NCI-H82 treated with DMSO at 0.1 percent for 48 hours (cell line): ENCODE measurements at regions not wholly inside any gene's neighbourhood (a gene's known extent, or its start where the extent isn't known, plus 50 kb on each side); places are given as distances from the start of the nearest gene placed in this dataset.
"Not testable (repeated sequence)": the region's sequence is repeated elsewhere in the genome, so short reads cannot be mapped to it uniquely, and the experiment has no call there.

Experiments used
- DNase-seq: peaks from one replicate; lab custom pipeline; 2025; ENCODE audit not compliant: unreplicated experiment; lab: John Stamatoyannopoulos, UW

DNA sequence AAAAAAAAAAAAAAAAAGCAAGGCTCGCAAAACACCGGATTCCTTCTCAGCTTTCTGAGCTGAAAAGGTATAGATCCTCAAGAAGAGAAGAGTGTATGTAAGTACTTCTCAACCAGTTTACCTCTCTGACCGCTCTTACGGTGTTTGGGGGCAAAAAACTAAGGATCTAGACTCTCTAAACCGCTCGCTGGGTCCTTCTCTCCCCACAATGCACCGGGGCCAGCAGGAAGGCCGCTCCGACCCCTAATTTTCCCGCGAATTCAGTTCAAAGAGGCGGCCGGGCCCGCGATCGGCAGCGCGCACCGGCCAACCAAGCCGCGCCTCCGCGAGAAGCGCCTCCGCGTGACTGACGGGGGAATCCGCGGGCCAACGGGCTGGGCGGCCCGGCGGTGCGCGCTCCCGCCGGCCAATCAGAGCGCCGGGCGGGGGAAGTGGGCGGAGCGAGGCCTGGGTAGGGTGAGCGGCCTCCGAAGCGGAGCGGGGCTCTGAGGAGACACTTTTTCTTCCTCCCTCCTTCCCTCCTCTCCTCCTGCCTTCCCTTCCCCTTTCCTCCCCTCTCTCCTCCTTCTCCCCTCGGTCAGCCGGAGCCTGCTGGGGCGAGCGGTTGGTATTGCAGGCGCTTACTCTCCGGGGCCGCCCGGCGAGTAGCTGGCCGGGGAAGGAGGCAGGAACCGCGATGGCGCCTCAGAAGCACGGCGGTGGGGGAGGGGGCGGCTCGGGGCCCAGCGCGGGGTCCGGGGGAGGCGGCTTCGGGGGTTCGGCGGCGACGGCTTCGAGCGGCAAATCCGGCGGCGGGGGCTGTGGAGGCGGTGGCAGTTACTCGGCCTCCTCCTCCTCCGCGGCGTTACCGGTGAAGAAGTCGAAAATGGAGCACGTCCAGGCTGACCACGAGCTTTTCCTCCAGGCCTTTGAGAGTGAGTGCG lies 93.0 kb downstream of the CRLF3 start:
- DNase-seq, result peak; percentile 76

DNA sequence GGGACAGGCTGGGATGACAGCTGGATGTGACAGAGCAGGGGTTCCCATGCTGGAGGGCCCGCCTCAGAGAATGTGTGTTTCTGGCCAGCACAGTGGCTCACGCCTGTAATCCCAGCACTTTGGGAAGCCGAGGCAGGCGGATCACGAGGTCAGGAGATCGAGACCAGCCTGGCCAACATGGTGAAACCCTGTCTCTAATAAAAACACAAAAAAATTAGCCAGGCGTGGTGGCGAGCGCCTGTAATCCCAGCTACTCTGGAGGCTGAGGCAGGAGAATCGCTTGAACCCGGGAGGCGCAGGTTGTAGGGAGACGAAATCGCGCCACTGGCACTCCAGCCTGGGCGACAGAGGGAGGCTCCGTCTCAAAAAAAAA lies 93.7 kb downstream of the CRLF3 start:
- not testable (repeated sequence) for DNase-seq

DNA sequence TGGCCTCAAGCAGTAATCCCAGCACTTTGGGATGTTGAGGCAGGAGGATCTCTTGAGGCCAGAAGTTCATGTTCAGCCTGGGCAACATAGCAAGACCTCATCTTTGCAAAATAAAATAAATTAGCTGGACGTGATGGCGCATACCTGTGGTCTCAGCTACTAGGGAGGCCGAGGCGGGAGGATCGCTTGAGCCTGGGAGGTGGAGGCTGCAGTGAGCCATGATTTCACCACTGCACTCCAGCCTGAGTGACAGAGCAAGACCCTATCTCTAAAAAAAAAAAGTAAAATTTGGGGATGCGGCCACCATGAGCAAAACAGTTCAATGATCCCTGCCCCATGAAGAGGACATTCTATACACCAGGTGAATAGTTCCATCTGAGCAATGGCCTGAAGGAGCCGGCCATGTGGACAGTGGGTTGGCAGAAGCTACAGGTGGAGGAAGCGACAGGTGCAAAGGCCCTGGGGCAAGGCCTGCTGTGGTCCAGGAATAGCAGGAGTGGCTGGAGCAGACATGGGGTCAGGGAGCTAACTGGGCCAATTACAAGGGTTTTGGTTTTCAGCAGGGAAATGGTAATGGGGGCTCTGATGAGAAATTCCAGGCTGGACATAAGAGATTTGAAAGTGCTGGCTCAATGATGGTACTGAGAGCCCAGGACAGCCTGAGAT lies 94.2 kb downstream of the CRLF3 start:
- not testable (repeated sequence) for DNase-seq

DNA sequence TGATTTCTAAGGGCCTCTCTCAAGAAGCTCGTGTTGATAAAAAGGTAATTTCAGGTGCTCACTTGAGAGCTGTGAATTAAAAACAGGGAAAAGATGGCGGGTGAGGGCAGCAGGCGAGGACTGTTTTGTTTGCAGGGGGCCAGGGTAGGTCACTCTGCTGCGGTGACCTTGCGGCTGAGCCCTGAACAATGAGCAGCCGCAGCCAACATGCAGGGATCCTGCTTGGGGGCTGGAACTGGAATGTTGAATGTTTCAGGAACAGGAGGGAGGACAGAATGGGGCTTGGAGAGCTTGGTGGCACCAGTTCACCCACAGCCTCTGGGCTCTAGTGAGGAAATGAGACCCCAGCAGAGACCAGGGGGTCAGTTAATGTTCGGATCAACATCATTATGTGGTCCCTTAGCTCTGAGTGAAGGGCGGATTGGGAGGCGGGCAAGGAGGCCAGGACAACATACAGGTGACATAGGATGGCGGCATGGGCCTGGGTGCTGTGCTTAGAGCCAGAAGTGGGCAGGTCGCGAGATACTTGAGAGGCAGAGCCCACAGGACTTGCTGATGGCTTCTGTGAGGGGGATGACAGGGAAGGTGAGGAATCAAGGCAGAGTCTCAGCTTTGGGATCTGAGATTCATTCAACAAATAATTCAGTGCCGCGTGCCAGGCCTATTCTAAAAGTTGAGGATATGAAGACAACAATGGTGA lies 94.9 kb downstream of the CRLF3 start:
- not testable (repeated sequence) for DNase-seq

DNA sequence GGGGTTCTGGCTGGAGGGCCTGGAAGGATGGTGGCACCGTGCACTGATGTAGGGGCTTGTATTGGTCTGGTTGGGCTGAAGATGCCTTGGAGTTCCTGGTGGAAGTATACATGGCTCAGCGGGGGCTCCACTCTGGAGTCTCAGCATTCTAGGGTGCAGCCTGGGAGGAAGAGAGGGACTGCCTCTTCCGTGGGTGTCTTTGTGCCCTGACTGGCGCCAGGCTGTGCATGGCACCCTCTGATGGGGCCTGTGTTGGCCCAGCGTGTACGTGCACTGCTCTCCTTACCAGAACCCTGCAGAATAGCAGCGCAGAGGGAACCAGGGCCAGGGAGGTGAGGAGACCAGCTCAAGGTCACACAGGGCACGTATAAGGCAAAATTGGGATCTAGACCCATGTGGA lies 97.0 kb downstream of the CRLF3 start:
- not testable (repeated sequence) for DNase-seq

DNA sequence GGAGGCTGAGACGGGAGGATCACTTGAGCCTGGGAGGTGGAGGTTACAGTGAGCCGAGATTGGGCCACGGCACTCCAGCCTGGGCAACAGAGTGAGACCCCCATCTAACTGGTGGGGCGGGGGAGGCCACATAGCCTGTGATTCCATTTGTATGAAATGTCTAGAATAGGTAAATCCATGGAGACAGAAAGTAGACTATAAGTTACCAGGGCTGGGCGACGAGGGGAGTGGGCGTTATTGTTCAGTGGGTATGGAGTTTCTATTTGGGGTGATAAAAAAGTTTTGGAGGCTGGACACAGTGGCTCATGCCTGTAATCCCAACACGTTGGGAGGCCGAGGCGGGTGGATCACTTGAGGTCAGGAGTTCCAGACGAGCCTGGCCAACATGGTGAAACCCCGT lies 97.8 kb downstream of the CRLF3 start:
- DNase-seq, result not testable (repeated sequence)

DNA sequence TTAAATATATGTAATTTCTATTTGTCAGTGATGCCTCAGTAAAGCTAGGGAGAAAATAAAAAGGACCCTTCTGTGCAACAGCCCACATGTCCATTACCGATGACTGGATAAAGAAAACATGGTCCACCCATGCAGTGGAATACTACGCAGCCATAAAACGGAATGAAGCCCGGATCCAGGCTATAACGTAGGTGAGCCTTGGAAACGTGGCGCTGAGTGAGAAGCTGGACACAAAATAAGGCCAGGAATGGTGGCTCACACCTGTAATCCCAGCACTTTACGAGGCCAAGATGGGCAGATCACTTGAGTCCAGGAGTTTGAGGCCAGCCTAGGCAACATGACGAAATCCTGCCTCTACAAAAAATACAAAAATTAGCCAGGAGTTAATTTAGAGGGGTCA lies 98.2 kb downstream of the CRLF3 start:
- DNase-seq, result not testable (repeated sequence)

DNA sequence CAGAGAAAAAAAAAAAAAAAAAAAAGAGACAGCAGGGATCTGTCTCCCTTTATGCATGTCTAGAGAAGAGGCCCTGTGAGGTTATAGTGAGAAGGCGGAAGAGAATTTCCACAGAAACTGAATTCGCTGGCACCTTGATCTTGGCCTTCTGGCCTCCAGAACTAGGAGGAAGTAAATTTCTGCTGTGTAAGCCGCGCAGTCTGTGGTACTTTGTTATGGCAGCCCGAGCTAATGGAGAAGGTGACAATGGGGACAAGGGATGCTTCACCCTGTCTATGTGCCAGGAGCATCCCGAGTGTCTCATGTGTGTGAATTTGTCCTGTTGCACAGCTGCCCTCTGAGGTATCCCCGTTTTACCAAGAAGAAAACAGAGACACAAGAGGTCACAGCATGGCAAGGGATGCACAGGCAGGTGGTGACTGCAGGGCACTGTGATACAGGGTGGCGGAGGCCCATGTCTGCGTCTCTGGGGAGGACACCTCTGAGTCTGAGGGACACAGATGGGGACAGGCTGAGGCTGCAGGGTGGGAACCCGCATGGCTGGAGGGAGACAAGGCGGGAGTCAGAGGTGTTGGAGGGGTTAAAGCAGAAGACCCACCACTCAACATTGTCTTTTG lies 100.3 kb downstream of the CRLF3 start:
- DNase-seq, result not testable (repeated sequence)

DNA sequence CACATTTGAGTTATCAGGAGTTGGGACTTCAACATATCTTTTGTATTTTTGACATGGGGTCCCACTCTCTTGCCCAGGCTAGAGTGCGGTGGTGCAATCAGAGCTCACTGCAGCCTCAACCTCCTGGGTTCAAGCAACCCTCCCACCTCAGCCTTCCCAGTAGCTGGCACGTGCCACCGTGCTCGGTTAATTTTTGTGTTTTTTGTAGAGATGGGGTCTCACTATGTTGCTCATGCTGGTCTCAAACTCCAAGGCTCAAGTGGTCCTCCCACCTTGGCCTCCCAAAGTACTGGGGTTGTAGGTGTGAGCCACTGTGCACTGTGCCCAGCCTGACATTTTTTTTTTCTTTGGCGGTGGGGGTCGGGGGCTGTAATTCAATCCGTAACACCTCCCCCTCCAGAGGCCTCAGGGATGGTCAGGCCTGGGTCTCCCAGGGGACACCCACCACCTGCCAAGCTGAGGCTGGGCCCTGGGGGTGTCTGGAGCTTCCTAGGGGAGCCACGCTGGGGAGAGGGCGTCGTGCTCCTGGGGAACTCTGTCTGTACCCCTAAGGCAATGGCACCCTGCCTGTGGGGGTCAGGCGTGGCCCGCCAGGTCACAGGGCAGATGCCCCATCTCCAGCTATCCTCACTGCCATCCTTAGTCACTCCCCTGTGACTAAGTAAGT lies 102.2 kb downstream of the CRLF3 start:
- not testable (repeated sequence) for DNase-seq

DNA sequence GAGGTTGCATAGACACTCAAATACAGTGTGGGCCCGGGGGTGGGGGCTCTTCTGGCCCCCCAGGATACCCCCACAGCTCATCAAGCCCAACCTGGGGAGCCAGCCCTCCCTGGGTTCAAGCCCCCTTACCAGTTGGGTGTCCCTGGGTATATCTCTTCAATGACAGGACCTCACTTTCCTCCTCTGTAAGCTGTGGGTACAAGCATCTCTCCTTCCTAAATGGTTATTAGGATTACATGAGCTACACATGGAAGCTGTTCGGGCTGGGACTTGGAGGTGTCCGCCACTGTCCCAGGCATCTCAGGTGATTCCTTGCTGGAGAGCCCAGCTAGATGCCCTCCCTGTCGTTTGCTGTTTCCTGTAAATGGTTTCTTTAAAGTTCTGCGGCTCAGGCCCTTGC lies 103.5 kb downstream of the CRLF3 start:
- DNase-seq, result not testable (repeated sequence)

DNA sequence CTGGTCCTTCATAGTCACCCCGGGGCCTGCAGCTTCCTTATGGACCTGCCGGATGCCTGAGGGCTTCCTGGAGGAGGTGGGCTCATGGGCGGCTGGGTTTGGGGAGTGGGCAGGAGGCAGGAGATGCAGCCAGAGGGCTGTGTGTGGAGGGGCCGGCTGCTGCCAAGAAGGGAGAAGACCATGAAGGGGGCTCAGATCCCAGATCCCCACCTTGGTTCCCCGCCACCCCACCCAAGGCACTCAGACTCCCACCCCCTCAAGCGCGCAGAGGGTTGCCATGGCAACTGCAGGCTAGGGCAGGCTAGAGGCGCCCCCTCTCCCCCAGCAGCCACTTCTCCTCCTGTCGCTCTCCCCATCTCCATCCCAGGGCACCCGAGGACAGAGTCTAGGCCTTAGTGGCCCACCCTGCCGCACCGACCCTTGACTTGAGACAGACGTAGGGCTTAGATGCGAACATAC lies 104.5 kb downstream of the CRLF3 start:
- no peak for DNase-seq

DNA sequence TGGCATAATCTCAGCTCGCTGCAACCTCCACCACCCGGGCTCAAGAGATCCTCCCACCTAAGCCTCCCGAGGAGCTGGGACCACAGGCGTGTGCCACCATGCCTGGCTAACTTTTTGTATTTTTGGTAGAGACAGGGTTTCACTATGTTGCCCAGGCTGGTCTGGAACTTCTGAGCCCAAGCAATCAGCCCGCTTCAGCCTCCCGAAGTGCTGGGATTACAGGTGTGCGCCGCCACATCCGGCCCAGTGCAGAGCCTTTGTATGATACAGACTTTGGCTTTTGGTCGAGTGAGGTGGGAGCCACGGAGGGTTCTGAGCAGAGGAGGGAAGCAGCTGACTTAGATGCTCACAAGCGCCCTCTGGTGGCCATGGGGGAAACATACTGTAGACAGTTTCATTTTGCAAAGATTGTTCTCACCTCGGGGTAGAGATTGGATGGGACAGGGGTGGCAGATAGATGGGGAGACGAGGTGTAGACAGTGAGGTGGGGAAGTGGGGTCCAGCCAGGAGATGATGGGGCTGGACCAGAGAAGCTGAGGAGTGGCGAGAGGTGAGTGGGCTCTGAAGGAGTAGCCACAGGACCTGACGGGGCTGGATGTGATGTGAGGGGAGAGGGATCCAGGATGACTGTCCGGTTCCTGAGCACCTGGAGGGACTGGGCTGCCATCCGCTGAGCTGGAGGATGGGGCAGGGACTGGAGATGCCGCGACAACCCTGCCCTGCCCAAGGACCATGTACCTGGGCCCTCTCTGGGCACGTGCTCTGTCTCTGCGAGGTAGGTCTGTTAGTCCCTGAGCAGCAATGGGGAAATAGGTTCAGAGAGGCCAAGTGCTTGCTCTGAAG lies 105.1 kb downstream of the CRLF3 start:
- DNase-seq, result peak; percentile 38

DNA sequence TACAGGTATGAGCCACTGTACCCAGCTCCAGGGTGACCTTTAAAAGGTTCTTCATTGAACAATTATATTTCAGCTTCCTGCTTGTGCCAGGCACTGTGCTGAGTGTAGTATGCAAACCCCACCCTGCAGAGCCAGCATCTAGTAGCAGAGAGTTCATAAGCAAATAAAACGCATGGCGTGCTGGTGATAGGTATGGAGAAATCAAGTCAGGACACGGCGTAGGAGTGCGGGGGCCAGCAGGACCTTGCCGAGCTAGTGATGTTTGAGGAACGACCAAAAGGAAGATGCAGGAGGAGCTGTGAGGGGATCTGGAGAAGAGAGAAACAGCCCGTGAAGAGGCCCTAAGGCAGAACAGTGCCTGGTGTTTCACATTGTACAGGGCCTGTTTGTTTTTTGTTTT lies 105.8 kb downstream of the CRLF3 start:
- DNase-seq, result not testable (repeated sequence)

DNA sequence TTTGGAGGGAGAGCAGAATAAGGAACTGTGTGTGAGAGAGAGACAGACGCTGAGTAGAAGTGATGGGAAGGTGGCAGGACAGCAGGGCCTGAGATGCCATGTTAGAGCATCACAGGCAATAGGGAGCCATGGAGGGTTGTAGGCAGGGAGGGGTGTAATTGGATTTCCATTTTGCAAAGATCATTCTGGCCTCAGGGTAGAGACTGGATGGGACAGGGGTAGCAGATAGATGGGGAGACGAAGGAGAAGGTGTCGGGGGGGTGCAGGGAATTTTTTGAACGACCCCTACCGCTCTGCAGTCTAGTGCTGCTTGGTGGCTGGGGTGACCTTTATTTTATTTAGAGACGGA lies 106.4 kb downstream of the CRLF3 start:
- DNase-seq, result not testable (repeated sequence)

DNA sequence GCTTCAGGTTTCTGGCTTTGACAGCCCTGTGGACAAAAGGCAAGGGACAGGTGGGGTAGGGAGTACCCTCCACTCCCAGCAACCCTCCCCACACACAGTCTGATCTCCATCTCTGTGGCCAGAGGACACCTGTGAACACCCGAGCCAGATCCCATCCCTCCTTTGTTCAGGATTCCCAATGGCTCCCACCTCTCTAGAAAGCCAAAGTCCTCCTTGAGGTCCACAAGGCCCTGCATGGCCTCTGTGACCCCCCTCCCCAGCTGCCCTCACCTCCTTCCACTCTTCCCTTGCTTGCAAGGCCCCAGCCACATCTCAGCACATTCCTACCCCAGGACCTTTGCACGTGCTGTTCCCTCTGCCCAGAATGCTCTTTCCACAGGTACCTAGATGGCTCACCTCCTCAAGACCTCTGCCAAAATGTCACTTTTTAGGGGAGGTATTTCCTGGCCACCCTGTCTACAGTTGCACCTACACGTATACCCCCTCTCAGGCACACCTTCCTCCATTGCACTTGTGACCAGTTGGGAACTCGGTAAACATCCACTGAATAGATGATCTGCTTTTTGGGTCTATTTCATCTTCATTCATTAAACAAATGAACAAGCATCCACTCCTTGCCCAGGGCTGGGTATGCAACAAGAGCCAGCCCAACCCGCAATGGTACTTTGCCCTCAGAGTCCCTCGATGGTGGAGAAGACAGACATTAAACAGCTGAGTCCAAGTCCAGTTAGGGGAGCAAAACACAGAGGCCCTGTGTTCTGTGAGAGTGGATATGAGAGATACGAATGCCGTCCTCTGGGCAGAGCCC lies 107.0 kb downstream of the CRLF3 start:
- DNase-seq, result no peak

DNA sequence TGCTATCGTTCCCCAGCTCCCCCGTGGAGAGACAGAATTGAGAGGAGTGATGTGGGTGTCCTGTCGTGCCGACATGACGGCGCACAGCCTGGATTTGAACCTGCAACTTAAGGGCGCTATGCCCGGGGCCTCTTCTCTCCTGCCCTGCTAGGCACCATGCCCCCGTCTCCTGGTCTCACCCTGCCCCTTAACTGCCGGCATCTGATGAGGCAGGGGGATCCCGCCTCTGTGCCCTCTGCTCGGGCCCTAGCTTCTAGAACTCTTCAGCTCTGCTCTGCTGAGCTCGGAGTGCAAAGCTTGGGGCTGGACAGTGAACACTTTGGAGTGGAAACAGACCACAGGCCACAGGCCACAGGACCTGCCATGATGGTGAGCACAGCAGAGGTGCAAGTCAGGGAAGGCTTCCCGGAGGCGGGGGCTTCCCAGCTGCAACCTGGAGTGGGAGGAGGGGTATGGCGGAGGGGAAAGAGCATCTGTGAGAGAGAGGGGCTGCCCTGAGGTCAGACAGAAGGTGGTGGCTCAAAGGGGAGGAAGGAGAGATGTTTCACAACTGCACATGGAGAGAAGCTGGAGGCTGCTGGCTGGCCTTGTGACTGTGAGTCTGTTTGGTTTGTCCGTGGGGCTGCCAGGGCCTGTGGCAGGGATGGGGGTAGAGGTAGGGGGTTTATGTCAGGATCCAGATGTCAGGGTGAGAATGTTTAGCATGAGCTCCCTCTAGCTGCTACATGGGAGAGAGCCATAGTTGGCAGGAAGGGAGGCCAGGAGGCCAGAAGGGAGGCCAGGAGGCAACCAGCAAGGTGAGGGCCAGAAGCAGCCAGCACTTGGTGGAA lies 107.8 kb downstream of the CRLF3 start:
- peak; percentile 23 for DNase-seq

DNA sequence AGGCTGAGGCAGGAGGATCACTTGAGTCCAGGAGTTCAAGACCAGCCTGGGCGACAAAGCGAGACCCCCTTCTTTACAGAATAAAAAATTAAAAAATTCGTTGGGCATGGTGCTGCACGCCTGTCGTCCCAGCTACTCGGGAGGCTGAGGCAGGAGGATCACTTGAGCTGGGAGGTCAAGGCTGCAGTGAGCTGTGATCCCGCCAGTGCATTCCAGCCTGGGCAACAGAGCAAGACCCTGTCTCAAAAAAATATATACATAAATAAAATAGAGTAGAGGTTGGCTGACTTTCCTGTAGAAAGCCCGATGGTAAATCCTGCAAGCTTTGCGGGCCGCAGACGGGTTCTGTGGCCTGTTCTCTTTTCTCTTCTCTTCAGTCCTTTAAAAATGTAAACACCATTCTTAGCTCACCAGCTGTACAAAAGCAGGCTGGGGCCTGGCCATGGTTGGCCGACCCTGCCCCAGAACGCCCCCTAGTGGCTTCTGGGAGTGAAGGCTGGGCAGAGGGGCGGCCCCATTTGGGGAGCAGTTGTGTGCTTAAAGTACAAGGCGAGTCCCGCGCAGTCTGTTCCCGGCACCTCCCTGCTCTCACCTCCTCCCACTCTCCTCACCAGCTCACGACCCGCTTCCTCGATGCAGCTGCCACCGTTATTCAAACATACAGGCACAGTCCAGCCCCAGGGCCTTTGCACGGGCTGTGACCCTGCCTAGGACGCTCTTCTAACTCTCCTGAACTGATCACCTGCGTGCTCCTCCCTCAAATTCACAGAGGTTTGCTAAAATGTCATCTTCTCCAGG lies 109.5 kb downstream of the CRLF3 start:
- DNase-seq, result not testable (repeated sequence)
